Keratinocyte (primary cell): ENCODE measurements at regions not wholly inside any gene's neighbourhood (a gene's known extent, or its start where the extent isn't known, plus 50 kb on each side); places are given as distances from the start of the nearest gene placed in this dataset.
"Not testable (repeated sequence)": the region's sequence is repeated elsewhere in the genome, so short reads cannot be mapped to it uniquely, and the experiment has no call there.

Source experiments
- DNase-seq: peaks from one replicate; pipeline ENCODE4 v3.0.0-alpha.2; 2011; ENCODE audit warnings: low read depth, missing footprints, low spot score
- FAIRE-seq: peaks from 2 replicates; lab custom pipeline; 2011; peaks lifted over from hg19 to GRCh38; lab: Jason Lieb, UNC
- H2AFZ ChIP-seq: 2 replicates; pipeline ENCODE4 v1.6.0; 2012; ENCODE audit warnings: low read length, control low read depth, inconsistent platforms; ENCODE audit not compliant: control insufficient read depth
- H3K27ac ChIP-seq: 2 replicates; pipeline ENCODE4 v1.5.1; 2011; ENCODE audit warnings: low read length; ENCODE audit not compliant: control insufficient read depth, insufficient read depth
- H3K27me3 ChIP-seq: 3 replicates; pipeline ENCODE4 v1.6.0; 2011; ENCODE audit warnings: low read length; ENCODE audit not compliant: control insufficient read depth, insufficient read depth; ENCODE audit errors: extremely low read depth
- H3K36me3 ChIP-seq, 2 experiments: 2 replicates in 1 of 2; 3 replicates in 1 of 2; pipeline ENCODE4 v1.5.1; 2011; ENCODE audit warnings: low read length in 2 of 2, mild to moderate bottlenecking in 1 of 2; ENCODE audit not compliant: control insufficient read depth in 2 of 2, insufficient read depth in 2 of 2; ENCODE audit errors: extremely low read depth in 1 of 2
- H3K4me1 ChIP-seq: 3 replicates; pipeline ENCODE4 v1.5.1; 2011; ENCODE audit warnings: low read length; ENCODE audit not compliant: control insufficient read depth, insufficient read depth; ENCODE audit errors: extremely low read depth
- H3K4me2 ChIP-seq: 3 replicates; pipeline ENCODE4 v1.6.0; 2011; ENCODE audit warnings: low read depth, low read length; ENCODE audit not compliant: control insufficient read depth, insufficient read depth; ENCODE audit errors: extremely low read depth
- H3K4me3 ChIP-seq, 3 experiments: fragments of 200-600 bp in 1 of 3; sonication (generic) in 1 of 3; 2 replicates in 2 of 3; 3 replicates in 1 of 3; pipeline ENCODE4 v1.5.1; 2011 to 2016; ENCODE audit warnings: low read length in 3 of 3, mild to moderate bottlenecking in 3 of 3, control low read depth in 2 of 3, inconsistent platforms in 1 of 3, low read depth in 1 of 3, mixed read lengths in 1 of 3, mixed run types in 1 of 3, moderate library complexity in 1 of 3; ENCODE audit not compliant: control insufficient read depth in 2 of 3, insufficient read depth in 2 of 3; ENCODE audit errors: extremely low read depth in 1 of 3
- H3K79me2 ChIP-seq: 2 replicates; pipeline ENCODE4 v1.6.0; 2012; ENCODE audit warnings: low read length; ENCODE audit not compliant: control insufficient read depth, insufficient read depth
- H3K9ac ChIP-seq: 3 replicates; pipeline ENCODE4 v1.6.0; 2011; ENCODE audit warnings: low read length; ENCODE audit not compliant: control insufficient read depth, insufficient read depth; ENCODE audit errors: extremely low read depth
- H3K9me1 ChIP-seq: 3 replicates; pipeline ENCODE4 v1.6.0; 2011; ENCODE audit warnings: low read length; ENCODE audit not compliant: control insufficient read depth, insufficient read depth; ENCODE audit errors: extremely low read depth
- H3K9me3 ChIP-seq: 2 replicates; pipeline ENCODE4 v1.5.1; 2012; ENCODE audit warnings: low read depth, low read length; ENCODE audit not compliant: control insufficient read depth
- H4K20me1 ChIP-seq: 3 replicates; pipeline ENCODE4 v1.6.0; 2011; ENCODE audit warnings: low read length; ENCODE audit not compliant: control insufficient read depth, insufficient read depth; ENCODE audit errors: extremely low read depth
- EZH2 ChIP-seq: IDR thresholded peaks from one replicate; pipeline ENCODE4 v1.6.1; 2012; ENCODE audit warnings: inconsistent platforms, mild to moderate bottlenecking, low read length, moderate library complexity
- dilution Hi-C: fragments of 300-500 bp; cut with MboI; formaldehyde crosslinking; loops from one replicate; pipeline ENCODE4 v1.7.0; 2020; ENCODE audit warnings: low sequenced_read_pairs; ENCODE audit not compliant: extremely low pct_ligation_motif_present
- TF ChIP-seq, protein P1 (sequence below), 3 experiments: IDR thresholded peaks in 1 of 3; conservative IDR thresholded peaks in 1 of 3; optimal IDR thresholded peaks in 1 of 3; 2 replicates in 2 of 3; 3 replicates in 1 of 3; pipeline versions ENCODE3 to v1.5.1; 2011; ENCODE audit warnings: low read length in 3 of 3, mild to moderate bottlenecking in 3 of 3, moderate library complexity in 2 of 3, control low read depth in 1 of 3, inconsistent platforms in 1 of 3; ENCODE audit not compliant: insufficient read depth in 2 of 3; ENCODE audit errors: extremely low read depth in 1 of 3

DNA sequence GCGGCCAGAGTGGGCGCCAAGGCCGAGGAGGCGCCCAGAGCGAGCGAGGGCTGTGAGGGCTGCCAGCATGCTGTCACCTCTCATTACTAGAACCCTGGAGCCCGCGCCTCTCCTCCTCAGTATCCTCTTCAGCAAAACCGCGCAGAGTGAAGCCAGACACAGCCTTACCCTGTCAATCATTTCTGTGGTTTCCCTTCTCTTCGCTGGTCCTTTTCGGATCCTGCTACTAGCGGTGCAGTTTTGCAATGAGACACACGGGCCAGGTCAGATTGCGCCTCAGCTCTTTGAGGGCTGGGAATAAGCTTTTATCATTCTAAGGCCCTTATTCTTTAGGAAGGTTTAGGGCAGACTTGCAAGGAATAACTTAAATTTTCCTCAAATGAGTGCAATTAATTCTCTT, 55.5 kb upstream of the FAM171A1 start:
- DNase-seq (no peak), FAIRE-seq (no peak)
- Histone ChIP-seq H2AFZ (no peak overlapping the region), H3K36me3 (no peaks in the 10 kb centered on the region), H3K9me3 (no peaks in the 10 kb centered on the region), H3K4me1 (no peaks in the 10 kb centered on the region), H3K9me1 (no peaks in the 10 kb centered on the region), H4K20me1 (no peaks in the 10 kb centered on the region), H3K79me2 (no peaks in the 10 kb centered on the region), H3K27ac (no peak overlapping the region), H3K4me3 (no peak overlapping the region), H3K27me3 (no peaks in the 10 kb centered on the region), H3K9ac (no peak overlapping the region), H3K4me2 (no peak overlapping the region)
- TF ChIP-seq, protein P1, sequence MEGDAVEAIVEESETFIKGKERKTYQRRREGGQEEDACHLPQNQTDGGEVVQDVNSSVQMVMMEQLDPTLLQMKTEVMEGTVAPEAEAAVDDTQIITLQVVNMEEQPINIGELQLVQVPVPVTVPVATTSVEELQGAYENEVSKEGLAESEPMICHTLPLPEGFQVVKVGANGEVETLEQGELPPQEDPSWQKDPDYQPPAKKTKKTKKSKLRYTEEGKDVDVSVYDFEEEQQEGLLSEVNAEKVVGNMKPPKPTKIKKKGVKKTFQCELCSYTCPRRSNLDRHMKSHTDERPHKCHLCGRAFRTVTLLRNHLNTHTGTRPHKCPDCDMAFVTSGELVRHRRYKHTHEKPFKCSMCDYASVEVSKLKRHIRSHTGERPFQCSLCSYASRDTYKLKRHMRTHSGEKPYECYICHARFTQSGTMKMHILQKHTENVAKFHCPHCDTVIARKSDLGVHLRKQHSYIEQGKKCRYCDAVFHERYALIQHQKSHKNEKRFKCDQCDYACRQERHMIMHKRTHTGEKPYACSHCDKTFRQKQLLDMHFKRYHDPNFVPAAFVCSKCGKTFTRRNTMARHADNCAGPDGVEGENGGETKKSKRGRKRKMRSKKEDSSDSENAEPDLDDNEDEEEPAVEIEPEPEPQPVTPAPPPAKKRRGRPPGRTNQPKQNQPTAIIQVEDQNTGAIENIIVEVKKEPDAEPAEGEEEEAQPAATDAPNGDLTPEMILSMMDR (optimal IDR thresholded peaks at IDR 0.05 in 1 of 3, IDR thresholded peaks at IDR 0.05 in 1 of 3, conservative IDR thresholded peaks at IDR 0.05 in 1 of 3; ENCODE audit: extremely low read depth in 1 of 3, insufficient read depth in 2 of 3, low read length in 3 of 3), result no peak
- TF ChIP-seq EZH2, result no peak
- dilution Hi-C loops, result no loop called here

DNA sequence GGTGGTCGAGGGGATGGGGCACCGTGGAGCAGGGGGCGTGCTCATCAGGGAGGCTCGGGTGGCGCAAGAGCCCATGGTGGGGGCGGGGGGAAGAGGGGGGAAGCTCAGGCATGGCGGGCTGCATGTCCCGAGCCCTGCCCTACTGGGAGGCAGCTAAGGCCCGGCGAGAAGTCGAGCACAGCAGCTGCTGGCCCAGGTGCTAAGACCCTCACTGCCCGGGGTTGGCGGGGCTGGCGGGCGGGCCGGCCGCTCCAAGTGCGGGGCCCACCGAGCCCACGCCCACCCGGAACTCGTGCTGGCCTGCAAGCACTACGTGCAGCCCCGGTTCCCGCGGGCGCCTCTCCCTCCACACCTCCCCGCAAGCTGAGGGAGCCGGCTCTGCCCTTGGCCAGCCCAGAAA, 55.0 kb upstream of the FAM171A1 start:
- Histone ChIP-seq H4K20me1 (no peaks in the 10 kb centered on the region), H3K9me1 (no peaks in the 10 kb centered on the region), H3K4me3 (no peak overlapping the region), H3K9me3 (no peaks in the 10 kb centered on the region), H3K36me3 (no peaks in the 10 kb centered on the region), H2AFZ (no peak overlapping the region), H3K27me3 (no peaks in the 10 kb centered on the region), H3K4me1 (no peaks in the 10 kb centered on the region), H3K79me2 (no peaks in the 10 kb centered on the region), H3K9ac (no peak overlapping the region), H3K27ac (no peak overlapping the region), H3K4me2 (no peak overlapping the region)
- dilution Hi-C loops, result no loop called here
- FAIRE-seq (no peak), DNase-seq (no peak)
- TF ChIP-seq EZH2, result no peak
- TF ChIP-seq, protein P1 (optimal IDR thresholded peaks at IDR 0.05 in 1 of 3, IDR thresholded peaks at IDR 0.05 in 1 of 3, conservative IDR thresholded peaks at IDR 0.05 in 1 of 3; ENCODE audit: extremely low read depth in 1 of 3, insufficient read depth in 2 of 3, low read length in 3 of 3), result no peak

DNA sequence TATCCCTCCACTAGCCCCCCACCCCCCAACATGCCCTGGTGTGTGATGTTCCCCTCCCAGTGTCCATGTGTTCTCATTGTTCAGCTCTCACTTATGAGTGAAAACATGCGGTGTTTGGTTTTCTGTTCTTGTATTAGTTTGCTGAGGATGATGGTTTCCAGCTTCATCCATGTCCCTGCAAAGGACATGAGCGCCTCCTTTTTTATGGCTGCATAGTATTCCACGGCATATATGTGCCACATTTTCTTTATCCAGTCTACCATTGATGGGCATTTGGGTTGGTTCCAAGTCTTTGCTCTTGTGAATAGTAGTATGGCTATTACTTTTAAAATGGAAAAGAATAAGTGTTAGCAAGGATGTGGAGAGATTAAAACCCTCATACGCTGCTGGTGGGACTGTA, 50.8 kb upstream of the FAM171A1 start:
- H3K27me3 ChIP-seq, H3K27ac ChIP-seq, H3K4me3 ChIP-seq, dilution Hi-C loops, H3K9ac ChIP-seq, H3K4me1 ChIP-seq, H3K79me2 ChIP-seq, H3K36me3 ChIP-seq, H3K4me2 ChIP-seq, H2AFZ ChIP-seq, H4K20me1 ChIP-seq, H3K9me1 ChIP-seq, FAIRE-seq, DNase-seq, H3K9me3 ChIP-seq: not testable (repeated sequence)
